GM11168 (cell line): ENCODE measurements at regions not wholly inside any gene's neighbourhood (a gene's known extent, or its start where the extent isn't known, plus 50 kb on each side); places are given as distances from the start of the nearest gene placed in this dataset.

Experiments
- in situ Hi-C: fragments of 300-500 bp; cut with MboI; formaldehyde crosslinking; loops from one replicate; pipeline ENCODE4 v1.12.0; 2022; ENCODE audit warnings: low sequenced_read_pairs; ENCODE audit not compliant: unreplicated experiment

- in situ Hi-C loops: loop anchor here (10.0 kb wide), 1 partner anchor 263 kb away; no protein-coding TSS in a partner anchor
Measured at GRCh38 chr10:14468023-14468441, 137.3 kb upstream of the FRMD4A start.

- in situ Hi-C loops: loop anchor here (10.0 kb wide), 1 partner anchor 261 kb away; no protein-coding TSS in a partner anchor
Measured at GRCh38 chr10:14466257-14466656, 135.5 kb upstream of the FRMD4A start.

- in situ Hi-C loops: loop anchor here (10.0 kb wide), 1 partner anchor 256 kb away; no protein-coding TSS in a partner anchor
Measured at GRCh38 chr10:14460447-14460846, 129.7 kb upstream of the FRMD4A start.

- in situ Hi-C loops: loop anchor here (10.0 kb wide), 1 partner anchor 255 kb away; no protein-coding TSS in a partner anchor
Measured at GRCh38 chr10:14459665-14460064, 128.9 kb upstream of the FRMD4A start.

GRCh38 chr10:14456870-14457266, 126.1 kb upstream of the FRMD4A start:
- in situ Hi-C loops: no loop called here

- in situ Hi-C loops: no loop called here
Measured at GRCh38 chr10:14456218-14456869, 125.6 kb upstream of the FRMD4A start.

GRCh38 chr10:14454629-14455028, 123.9 kb upstream of the FRMD4A start:
- in situ Hi-C loops: no loop called here

- in situ Hi-C loops: no loop called here
Measured at GRCh38 chr10:14454206-14454605, 123.5 kb upstream of the FRMD4A start.

GRCh38 chr10:14453593-14453992, 122.9 kb upstream of the FRMD4A start:
- in situ Hi-C loops: no loop called here

- in situ Hi-C loops: no loop called here
Measured at GRCh38 chr10:14451341-14451740, 120.6 kb upstream of the FRMD4A start.

- in situ Hi-C loops: no loop called here
Measured at GRCh38 chr10:14450041-14450491, 119.3 kb upstream of the FRMD4A start.

- in situ Hi-C loops: no loop called here
Measured at GRCh38 chr10:14449293-14449815, 118.6 kb upstream of the FRMD4A start.

- in situ Hi-C loops: no loop called here
Measured at GRCh38 chr10:14448197-14448990, 117.7 kb upstream of the FRMD4A start.

GRCh38 chr10:14447094-14447839, 116.5 kb upstream of the FRMD4A start:
- in situ Hi-C loops: no loop called here

GRCh38 chr10:14439451-14440259, 108.9 kb upstream of the FRMD4A start:
- in situ Hi-C loops: no loop called here

- in situ Hi-C loops: no loop called here
Measured at GRCh38 chr10:14438576-14438975, 107.9 kb upstream of the FRMD4A start.

GRCh38 chr10:14438057-14438456, 107.3 kb upstream of the FRMD4A start:
- in situ Hi-C loops: no loop called here

- in situ Hi-C loops: no loop called here
Measured at GRCh38 chr10:14435976-14436632, 105.4 kb upstream of the FRMD4A start.

- in situ Hi-C loops: no loop called here
Measured at GRCh38 chr10:14433147-14433546, 102.4 kb upstream of the FRMD4A start.
